Stimulated activated effector memory CD8-positive, alpha-beta T cell treated with anti-CD3 and anti-CD28 coated beads, Interleukin-12 subunit alpha, Interleukin-12 subunit beta, amount 100 ng/mL, for 72 hours (primary cell): ENCODE measurements at regions not wholly inside any gene's neighbourhood (a gene's known extent, or its start where the extent isn't known, plus 50 kb on each side); places are given as distances from the start of the nearest gene placed in this dataset.

Experiments used
- ATAC-seq: fragments of 150-1000 bp; cut with Tn5 transposase; 2 replicates; pipeline ENCODE4 v1.10.0; 2021
- DNase-seq, 2 donors: peaks; one replicate each; pipeline ENCODE4 v3.0.0; 2021 to 2022; ENCODE audit warnings: low spot score in 2 of 2
- H3K27ac Mint-ChIP-seq: one replicate; pipeline ENCODE4 v1.8.0; 2022; ENCODE audit warnings: mild to moderate bottlenecking, mixed read lengths
- H3K36me3 Mint-ChIP-seq: one replicate; pipeline ENCODE4 v1.8.0; 2022; ENCODE audit warnings: mild to moderate bottlenecking, mixed read lengths
- H3K4me1 Mint-ChIP-seq: one replicate; pipeline ENCODE4 v1.8.0; 2022; ENCODE audit warnings: mixed read lengths
- H3K4me3 Mint-ChIP-seq: one replicate; pipeline ENCODE4 v1.8.0; 2022; ENCODE audit warnings: mild to moderate bottlenecking, mixed read lengths
- H3K9me3 Mint-ChIP-seq: one replicate; pipeline ENCODE4 v1.8.0; 2022; ENCODE audit warnings: mixed read lengths

DNA sequence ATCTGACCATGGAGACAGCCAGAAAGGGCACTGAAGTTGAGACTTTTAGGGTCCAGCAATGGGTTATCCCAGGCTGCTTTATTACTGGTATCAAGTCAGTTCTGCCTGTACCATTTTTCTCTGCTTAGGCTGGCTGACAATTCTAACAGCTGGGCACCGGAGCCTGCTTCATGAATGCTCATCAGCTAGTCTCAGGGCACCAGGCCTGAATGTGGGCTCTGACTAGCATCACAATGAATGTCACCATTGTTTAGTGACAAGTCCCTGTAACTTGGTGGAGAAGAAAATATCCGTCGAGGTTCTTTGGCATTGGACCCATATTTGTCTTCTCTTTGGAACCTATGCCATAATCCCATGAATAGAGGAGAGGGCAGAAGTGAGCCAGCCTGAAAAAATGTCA, 692.3 kb upstream of the TSPY4 start:
- Mint-ChIP-seq H3K9me3 (no peaks in the 10 kb centered on the region), H3K36me3 (no peaks in the 10 kb centered on the region), H3K4me1 (no peaks in the 10 kb centered on the region), H3K4me3 (no peak overlapping the region), H3K27ac (no peak overlapping the region)
- DNase-seq (no peak), ATAC-seq (no peak)

DNA sequence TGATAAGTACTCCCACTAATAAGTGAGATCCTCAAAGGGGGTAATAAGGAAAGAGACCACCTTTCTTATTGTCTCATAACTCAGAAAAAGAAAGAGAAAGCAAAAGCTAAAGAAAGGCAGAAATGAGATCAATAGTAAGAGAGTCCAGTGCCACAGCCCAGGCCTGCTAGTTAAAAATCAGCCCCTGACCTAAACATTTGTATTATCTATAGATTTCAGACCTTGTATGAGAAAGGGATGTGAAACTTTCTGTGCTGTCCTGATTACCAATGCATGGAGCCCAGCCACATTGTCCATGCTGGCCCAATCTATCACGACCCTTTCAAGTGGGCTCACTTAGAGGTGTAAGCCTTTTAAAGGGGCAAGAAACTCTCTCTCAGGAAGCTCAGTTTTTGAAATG, 684.8 kb upstream of the TSPY4 start:
- H3K9me3 Mint-ChIP-seq, result no peaks in the 10 kb centered on the region
- no peak overlapping the region for H3K4me3 Mint-ChIP-seq
- H3K36me3 Mint-ChIP-seq, result no peaks in the 10 kb centered on the region
- no peak overlapping the region for H3K27ac Mint-ChIP-seq
- no peak for ATAC-seq
- no peaks in the 10 kb centered on the region for H3K4me1 Mint-ChIP-seq
- DNase-seq, result no peak

DNA sequence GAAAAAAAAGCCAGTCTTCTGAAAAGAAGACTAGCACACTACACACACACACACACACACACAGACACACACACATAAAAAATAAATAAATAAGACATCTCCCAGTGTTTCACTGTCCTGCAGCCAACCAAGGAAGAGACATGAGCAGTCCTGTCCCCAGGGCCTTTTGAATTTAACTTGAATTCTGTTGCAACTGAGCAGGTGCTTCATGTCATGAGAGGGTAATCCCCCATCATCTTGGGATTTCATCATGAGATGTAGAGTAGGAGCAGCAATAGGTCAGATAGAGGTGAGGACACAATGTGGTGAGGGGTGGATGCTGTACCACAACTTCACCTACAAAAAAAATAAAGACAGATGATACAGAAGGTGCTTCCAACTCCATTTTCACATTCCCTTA, 682.2 kb upstream of the TSPY4 start:
- Mint-ChIP-seq H3K9me3 (no peaks in the 10 kb centered on the region), H3K36me3 (no peaks in the 10 kb centered on the region), H3K4me3 (no peak overlapping the region), H3K4me1 (no peaks in the 10 kb centered on the region), H3K27ac (no peak overlapping the region)
- DNase-seq (no peak), ATAC-seq (no peak)

DNA sequence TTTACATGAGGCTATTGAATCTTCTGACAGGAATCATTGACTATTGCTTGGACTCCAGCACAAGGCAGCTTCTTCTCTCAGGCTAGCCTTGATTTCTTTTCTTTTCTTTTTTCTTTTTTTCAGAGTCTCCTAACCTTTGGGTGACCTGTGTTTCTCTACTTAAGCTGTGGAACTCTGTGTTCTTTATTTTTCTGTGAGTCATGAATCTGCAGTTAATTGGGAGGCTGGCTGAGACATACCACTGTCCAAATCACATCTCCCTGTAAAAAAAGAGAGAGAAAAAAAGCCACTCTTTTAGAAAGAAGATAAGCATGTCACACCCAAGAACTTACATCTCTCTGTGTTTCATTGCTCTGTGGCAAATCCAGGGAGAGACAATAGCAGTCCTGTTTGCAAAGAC, 681.2 kb upstream of the TSPY4 start:
- no peaks in the 10 kb centered on the region for H3K9me3 Mint-ChIP-seq
- ATAC-seq (no peak), DNase-seq (no peak)
- no peaks in the 10 kb centered on the region for H3K4me1 Mint-ChIP-seq
- no peak overlapping the region for H3K4me3 Mint-ChIP-seq
- no peak overlapping the region for H3K27ac Mint-ChIP-seq
- H3K36me3 Mint-ChIP-seq, result no peaks in the 10 kb centered on the region

DNA sequence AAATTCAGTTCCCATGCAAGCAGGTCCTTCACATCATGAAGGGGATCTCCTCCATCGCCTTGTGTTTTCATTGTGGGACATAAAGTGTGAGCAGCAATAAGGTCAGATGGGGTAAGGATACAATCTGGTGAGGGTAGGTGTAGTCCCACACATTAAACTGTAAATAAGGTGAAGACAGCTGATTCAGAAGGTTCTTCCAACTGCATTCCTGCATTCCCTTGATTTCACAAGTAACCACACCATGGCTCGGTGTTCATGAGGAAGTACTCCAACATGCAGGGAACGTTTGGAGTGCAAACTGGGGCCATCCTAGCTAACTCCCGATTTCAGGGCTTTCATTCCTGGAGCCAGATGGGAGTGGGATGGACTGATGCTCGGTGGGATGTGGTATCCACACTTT, 680.7 kb upstream of the TSPY4 start:
- H3K36me3 Mint-ChIP-seq, result no peaks in the 10 kb centered on the region
- no peaks in the 10 kb centered on the region for H3K9me3 Mint-ChIP-seq
- DNase-seq, result no peak
- no peak overlapping the region for H3K4me3 Mint-ChIP-seq
- no peak for ATAC-seq
- H3K4me1 Mint-ChIP-seq, result no peaks in the 10 kb centered on the region
- H3K27ac Mint-ChIP-seq, result no peak overlapping the region

DNA sequence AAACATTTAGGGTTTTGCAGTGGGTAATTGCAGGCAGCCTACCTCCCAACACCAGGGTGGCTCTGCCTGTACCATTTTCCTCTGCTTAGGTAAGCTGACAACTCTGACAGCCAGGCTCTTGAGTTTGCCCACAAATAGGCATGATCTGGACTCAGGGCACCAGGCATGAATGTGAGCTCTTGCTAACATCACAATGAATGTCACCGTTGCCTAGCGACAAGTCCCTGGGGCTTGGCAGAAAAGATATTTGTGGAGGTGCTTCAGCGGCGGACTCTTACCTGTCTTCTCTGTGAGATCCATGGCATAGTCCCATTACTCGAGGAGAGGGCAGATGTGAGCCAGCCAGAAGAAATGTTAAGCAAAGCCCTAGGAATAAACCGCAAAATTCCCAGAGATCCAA, 677.5 kb upstream of the TSPY4 start:
- Mint-ChIP-seq H3K9me3 (no peaks in the 10 kb centered on the region), H3K36me3 (no peaks in the 10 kb centered on the region), H3K4me1 (no peaks in the 10 kb centered on the region), H3K4me3 (no peak overlapping the region), H3K27ac (no peak overlapping the region)
- ATAC-seq, result no peak
- DNase-seq, result no peak

DNA sequence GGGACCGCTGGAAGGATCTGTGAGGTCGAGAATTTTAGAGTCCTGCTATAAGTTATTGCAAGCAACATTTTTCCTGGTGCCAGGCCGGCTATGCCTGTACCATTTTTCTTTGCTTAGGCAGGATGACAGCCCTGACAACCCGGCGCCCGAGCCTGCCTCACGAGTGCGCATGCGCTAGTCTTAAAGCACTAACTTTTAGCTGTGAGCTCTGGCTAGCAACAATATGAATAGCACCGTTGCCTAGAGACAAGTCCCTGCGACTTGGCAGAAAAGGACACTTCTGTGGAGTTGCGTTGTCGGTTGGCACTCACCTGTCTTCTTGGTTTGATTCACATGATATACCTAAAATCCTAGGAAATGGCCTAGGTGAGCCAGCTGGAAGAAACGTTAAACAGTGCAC, 663.4 kb upstream of the TSPY4 start:
- no peak overlapping the region for H3K27ac Mint-ChIP-seq
- DNase-seq (no peak), ATAC-seq (no peak)
- no peaks in the 10 kb centered on the region for H3K36me3 Mint-ChIP-seq
- H3K4me1 Mint-ChIP-seq, result no peaks in the 10 kb centered on the region
- no peak overlapping the region for H3K4me3 Mint-ChIP-seq
- no peaks in the 10 kb centered on the region for H3K9me3 Mint-ChIP-seq

DNA sequence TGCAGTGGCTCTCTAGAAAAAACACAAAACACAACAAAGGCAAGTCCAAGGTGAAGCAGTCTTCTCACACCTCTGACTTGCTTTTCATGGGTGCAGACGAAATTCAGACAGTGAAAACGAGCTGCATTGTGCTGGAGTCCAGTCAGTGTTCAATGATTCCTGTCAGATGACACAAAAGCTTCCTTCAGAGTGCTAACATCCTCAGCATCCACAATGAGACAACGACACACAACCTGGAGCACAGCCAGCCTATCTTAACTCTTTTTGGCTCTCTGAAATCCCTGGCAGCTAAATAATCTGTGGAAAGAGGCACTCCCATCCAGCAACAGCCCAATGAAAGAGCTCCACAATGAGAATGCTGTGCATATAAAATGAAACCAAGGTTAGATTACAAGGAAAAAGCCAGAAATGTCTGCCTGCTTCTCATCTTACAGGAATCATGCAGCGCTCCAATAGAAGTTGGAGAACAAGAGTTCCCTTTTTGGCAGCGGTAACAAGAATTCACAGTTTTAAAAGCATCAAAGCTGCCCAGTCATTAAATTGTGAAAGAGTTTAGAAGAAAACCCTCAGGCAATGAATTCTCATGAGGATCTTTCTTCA, 659.8 kb upstream of the TSPY4 start:
- H3K4me1 Mint-ChIP-seq, result no peaks in the 10 kb centered on the region
- H3K36me3 Mint-ChIP-seq, result no peaks in the 10 kb centered on the region
- no peak overlapping the region for H3K4me3 Mint-ChIP-seq
- ATAC-seq, result no peak
- no peaks in the 10 kb centered on the region for H3K9me3 Mint-ChIP-seq
- DNase-seq, result no peak
- no peak overlapping the region for H3K27ac Mint-ChIP-seq

DNA sequence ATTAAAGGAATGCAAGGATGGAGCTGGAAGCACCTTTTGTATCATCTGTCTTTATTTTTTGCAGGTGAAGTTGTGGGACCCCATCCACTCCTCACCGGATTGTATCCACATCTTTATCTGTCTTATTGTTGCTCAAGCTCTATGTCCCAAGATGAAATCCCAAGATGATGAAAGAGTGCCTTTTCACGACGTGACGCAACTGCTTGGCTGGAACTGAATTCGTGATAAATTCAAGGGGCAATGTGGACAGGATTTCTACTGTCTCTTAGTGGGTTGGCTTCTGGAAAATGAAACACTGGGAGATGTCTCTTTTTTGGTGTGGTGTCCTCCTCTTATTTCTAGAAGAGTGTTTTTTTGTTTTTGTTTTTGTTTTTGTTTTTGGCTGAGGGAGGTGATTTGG, 650.1 kb upstream of the TSPY4 start:
- ATAC-seq (no peak), DNase-seq (no peak)
- no peaks in the 10 kb centered on the region for H3K4me1 Mint-ChIP-seq
- H3K9me3 Mint-ChIP-seq, result no peaks in the 10 kb centered on the region
- no peaks in the 10 kb centered on the region for H3K36me3 Mint-ChIP-seq
- H3K4me3 Mint-ChIP-seq, result no peak overlapping the region
- H3K27ac Mint-ChIP-seq, result no peak overlapping the region

DNA sequence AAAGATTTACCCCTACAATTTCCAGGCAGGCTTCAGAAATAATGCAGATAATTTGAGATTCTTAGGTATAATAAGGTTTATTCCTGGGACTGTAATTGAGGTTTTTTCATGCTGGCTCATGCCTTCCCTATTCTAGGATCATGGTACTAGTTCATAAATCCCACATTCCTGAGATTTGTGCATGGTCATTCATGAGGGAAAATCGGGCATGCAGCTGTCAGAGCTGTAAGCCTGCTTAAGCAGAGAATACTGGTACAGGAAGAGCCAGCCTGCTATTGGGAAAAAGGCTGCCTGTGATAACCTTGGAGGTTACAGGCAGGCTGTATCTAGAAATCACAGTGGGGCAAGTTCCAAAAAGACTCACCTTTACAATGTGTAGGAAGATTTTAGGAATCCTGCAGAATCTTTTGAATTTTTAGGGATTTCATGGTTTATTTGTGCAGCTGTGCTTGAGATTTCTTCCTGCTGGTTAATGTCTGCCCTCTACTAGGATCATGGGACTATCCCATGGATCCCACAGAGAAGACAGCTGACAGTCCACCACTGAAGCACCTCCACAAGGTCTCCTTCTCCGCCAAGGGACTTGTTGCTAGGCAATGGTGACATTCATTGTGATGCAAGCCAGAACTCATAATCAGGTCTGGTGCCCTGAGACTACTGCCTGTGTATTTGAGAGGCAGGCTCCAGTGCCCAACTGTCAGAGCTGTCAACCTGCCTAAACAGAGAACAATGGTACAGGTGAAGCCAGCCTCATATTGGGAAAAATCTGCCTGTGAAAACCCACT, 646.2 kb upstream of the TSPY4 start:
- Mint-ChIP-seq H3K36me3 (no peaks in the 10 kb centered on the region), H3K4me1 (no peaks in the 10 kb centered on the region), H3K4me3 (no peak overlapping the region), H3K27ac (no peak overlapping the region), H3K9me3 (no peaks in the 10 kb centered on the region)
- no peak for DNase-seq
- ATAC-seq, result no peak

DNA sequence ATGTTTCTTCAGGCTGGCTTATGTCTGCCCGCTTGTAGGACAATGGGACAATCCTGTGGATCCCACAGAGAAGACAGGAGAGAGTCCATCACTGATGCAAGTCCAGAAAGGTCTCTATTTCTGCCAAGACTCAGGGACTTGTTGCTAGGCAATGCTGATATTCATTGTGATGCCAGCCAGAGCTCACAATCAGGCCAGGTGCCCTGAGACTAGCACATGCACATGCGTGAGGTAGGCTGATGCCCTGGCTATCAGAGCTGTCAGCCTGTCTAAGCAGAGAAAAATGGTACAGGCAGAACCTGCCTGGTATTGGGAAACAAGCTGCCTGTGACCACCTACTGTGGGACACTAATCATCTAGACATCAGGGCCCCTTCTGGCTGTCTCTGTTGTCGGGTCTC, 638.7 kb upstream of the TSPY4 start:
- ATAC-seq, result no peak
- H3K36me3 Mint-ChIP-seq, result no peaks in the 10 kb centered on the region
- no peak for DNase-seq
- H3K27ac Mint-ChIP-seq, result no peak overlapping the region
- H3K9me3 Mint-ChIP-seq, result no peaks in the 10 kb centered on the region
- no peak overlapping the region for H3K4me3 Mint-ChIP-seq
- H3K4me1 Mint-ChIP-seq, result no peaks in the 10 kb centered on the region

DNA sequence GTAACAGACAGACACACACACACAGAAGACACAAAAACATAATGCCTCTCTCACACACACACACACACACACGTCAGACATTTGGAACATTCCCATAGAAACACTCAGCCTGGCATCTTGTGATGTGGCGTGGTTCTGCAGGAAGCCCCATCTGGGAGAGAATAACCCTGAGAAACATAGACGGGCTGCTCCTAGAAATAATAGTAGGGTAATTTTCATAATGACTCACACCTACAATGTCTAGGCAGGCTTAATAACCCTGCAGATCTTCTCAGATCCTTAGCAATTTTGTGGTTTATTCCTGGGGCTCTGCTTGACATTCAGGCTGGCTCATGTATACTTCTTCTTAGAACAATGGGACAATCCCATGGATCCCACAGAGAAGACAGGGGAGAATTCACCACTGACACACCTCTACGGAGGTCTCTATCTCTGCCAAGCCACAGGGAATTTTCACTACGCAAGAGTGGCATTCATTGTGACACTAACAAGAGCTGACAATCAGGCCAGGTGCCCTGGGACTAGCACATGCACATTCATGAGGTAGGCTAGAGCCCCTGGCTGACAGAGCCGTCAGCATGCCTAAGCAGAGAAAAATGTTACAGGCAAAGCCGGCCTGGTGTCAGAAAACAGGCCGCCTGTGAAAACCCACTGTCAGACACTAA, 631.5 kb upstream of the TSPY4 start:
- no peak overlapping the region for H3K4me3 Mint-ChIP-seq
- H3K9me3 Mint-ChIP-seq, result no peaks in the 10 kb centered on the region
- H3K27ac Mint-ChIP-seq, result no peak overlapping the region
- H3K4me1 Mint-ChIP-seq, result no peaks in the 10 kb centered on the region
- DNase-seq, result no peak
- ATAC-seq, result no peak
- H3K36me3 Mint-ChIP-seq, result no peaks in the 10 kb centered on the region

DNA sequence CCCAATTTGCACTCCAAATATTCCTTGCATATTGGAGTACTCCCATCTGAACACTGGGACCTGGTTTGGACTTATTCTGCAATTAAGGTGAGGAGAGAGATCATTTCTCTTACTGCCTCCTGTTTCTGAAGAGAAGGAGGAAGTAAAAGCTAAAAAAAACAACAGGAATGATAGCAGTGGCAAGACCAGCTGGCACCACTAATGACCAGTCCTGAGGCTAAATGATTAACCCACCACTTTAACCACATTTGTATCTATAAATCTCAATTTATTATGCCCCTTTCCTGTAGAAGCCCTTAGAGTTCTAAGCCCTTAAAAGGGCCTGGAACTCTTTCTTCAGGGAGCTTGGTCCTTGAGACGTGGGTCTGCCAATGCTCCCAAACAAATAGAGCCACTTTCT, 625.0 kb upstream of the TSPY4 start:
- peaks cover 3% of the 10 kb centered on the region for H3K9me3 Mint-ChIP-seq
- H3K27ac Mint-ChIP-seq, result no peak overlapping the region
- H3K4me1 Mint-ChIP-seq, result no peaks in the 10 kb centered on the region
- no peaks in the 10 kb centered on the region for H3K36me3 Mint-ChIP-seq
- no peak overlapping the region for H3K4me3 Mint-ChIP-seq
- DNase-seq (no peak), ATAC-seq (no peak)

DNA sequence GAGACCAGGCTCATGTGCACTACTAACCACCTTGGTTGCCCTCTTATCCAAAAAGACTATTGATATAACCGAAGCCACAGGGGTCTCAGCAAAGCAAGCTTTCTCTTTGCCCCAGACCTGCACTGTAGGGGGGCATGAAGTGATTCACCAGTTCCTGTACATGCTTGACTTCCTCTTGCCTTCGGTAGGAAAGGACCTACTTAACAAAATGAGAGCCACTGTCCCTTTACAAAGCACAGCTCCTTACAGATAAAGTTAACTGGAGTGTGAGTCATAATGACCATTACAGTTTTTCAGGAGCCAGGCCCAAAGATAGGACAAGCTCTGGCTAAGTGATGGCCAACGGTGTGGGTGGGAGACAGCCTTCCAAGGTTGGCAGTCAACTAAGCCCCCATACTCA, 622.0 kb upstream of the TSPY4 start:
- ATAC-seq, result no peak
- no peaks in the 10 kb centered on the region for H3K36me3 Mint-ChIP-seq
- H3K4me1 Mint-ChIP-seq, result no peaks in the 10 kb centered on the region
- peaks cover 3% of the 10 kb centered on the region for H3K9me3 Mint-ChIP-seq
- DNase-seq, result no peak
- no peak overlapping the region for H3K27ac Mint-ChIP-seq
- H3K4me3 Mint-ChIP-seq, result no peak overlapping the region

DNA sequence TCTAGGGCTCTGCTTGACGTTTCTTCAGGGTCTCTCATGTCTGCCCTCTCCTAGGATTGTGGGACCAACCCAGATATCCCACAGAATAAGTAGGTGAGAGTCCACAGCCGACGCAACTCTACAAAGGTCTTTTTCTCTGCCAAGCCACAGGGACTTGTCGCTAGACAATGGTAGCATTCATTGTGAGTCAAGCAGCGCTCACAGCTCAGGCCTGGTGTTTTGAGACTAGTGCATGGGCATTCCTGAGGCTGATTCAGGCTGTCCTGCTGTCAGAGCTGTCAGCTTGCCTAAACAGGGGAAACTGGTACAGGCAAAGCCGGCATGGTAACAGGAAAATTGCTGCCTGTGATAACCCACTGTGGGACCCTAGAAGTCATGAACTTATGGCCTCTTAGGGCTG, 610.6 kb upstream of the TSPY4 start:
- no peak overlapping the region for H3K27ac Mint-ChIP-seq

DNA sequence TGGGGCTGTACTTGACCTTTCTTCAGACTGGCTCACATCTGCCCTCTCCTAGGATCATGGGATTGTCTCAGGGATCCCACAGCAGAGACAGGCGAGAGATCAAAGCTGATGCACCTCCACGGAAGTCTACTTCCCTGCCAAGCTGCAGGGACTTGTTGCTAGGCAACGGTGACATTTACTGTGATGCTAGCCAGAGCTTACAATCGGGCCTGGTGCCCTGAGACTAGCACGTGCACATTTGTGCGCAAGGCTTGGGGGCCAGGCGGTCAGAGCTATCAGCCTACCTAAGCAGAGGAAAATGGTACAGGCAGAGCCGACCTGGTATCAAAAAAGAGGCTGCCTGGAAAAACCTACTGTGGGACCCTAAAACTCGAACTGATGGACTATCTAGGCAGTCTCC, 607.3 kb upstream of the TSPY4 start:
- Mint-ChIP-seq H3K4me3 (no peak overlapping the region), H3K27ac (no peak overlapping the region), H3K4me1 (no peaks in the 10 kb centered on the region), H3K9me3 (no peaks in the 10 kb centered on the region), H3K36me3 (no peaks in the 10 kb centered on the region)
- DNase-seq, result no peak
- ATAC-seq, result no peak

More for the DNA sequence above, 610.6 kb upstream of the TSPY4 start:
- DNase-seq, result no peak
- no peaks in the 10 kb centered on the region for H3K9me3 Mint-ChIP-seq
- no peaks in the 10 kb centered on the region for H3K4me1 Mint-ChIP-seq
- no peaks in the 10 kb centered on the region for H3K36me3 Mint-ChIP-seq
- ATAC-seq, result no peak
- no peak overlapping the region for H3K4me3 Mint-ChIP-seq
